Nucleus accumbens (tissue), 56 donors: ENCODE measurements at regions not wholly inside any gene's neighbourhood (a gene's known extent, or its start where the extent isn't known, plus 50 kb on each side); places are given as distances from the start of the nearest gene placed in this dataset.

Source experiments
- DNase-seq, 56 donors: peaks; one replicate each; lab custom pipeline; 2025; lab: John Stamatoyannopoulos, UW

DNA sequence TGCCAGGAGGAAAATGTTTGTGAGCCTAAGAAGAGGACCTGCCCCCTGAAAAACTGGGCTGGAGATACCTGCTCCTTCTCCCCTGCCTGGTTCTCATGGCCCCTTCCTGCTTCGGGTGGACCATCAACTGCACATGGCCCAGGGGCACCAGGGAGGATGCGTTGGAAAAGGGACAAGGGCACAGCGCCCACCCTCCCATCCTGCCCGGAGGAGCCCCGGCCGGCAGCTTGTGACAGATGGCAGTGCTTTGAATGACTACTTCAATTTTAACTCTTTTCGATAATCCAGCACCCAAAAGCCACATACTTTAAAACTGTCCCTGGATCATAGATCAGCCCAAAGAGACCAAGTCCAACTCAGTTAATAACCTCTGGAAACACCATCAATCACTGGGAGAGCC lies 135.8 kb upstream of the NECTIN1 start:
- no peak for DNase-seq

DNA sequence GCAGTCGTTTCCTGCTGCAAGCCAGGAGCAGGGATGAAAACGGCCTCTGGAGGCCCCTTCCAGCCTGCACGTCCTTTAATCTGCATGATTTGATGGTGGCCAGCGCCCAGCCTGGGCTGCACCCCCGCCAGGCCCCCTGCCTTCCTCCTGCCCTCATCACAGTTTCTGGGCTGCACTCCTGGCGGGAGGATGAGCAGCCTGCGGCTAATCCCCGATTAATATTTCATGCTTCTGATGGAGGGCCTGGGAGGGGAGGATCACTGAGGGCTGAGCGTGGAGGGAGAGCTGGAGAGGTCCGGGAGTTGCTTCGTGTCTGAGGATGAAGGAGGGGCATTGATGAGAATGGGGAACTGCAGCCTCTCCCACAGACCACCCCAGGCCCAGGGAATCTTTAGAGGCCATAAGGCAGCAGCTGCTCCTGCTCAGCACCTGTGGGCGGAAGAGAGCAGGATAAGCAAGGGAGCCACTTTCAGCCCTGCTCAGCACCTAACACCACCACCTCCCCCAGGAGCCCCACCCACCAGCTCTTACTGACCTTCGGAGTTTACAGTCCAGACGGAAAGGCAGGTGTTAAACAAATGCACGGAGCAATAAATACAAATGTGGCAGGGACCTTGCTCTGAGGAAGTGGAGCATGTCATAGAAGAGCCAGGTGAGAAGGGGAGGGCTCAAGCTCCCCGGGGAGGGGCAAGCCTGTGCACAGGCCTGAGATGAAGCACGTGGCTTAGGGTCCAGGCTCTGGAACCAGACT lies 135.0 kb upstream of the NECTIN1 start:
- DNase-seq = no peak

GRCh38 chr11:119863236-119863635 lies 134.2 kb upstream of the NECTIN1 start:
- no peak for DNase-seq

DNA sequence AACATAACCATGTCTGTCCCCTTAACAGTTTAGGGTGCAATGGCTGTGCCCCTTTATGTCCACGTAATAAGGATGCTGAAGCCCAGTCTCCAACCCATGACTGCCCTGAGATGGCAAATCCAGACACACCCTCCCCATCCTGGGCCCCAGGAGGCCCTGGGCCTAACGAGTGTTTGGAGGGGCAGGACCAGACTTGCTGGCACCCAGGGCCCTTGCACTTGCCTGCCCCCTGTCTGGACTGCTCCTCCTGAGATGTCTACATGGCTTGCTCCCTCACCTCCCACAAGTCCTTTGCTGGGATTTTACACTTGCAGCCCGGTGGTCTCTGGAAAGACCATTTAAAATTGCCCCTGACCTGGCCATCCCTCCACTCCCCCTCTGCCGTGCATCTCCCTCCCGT lies 132.2 kb upstream of the NECTIN1 start:
- no peak for DNase-seq

DNA sequence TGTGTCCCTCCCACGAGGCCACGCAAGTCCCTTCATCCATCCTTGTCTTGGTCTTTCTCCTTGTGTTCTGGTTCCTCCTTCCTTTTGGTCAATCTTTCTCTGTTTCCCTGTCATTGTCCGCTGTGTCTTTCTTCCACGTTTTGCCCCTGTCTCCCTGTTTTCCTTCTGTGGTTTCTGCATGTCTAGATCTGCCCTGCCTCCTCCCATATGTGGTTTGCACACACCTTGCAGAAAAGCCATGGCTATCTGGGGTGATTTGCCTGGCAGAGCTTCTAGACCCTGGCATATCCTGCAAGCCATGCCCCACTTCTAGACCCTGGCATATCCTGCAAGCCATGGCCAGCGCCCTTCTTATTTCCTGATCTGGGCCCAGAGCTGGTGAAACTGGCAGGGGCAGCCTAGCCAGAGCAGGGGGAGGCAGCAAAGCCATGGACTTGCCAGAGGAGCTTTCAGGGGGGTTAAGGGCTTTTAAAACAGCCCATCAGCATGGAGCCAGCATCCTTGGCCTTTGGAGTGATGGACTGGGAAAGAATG lies 131.6 kb upstream of the NECTIN1 start:
- DNase-seq = no peak

DNA sequence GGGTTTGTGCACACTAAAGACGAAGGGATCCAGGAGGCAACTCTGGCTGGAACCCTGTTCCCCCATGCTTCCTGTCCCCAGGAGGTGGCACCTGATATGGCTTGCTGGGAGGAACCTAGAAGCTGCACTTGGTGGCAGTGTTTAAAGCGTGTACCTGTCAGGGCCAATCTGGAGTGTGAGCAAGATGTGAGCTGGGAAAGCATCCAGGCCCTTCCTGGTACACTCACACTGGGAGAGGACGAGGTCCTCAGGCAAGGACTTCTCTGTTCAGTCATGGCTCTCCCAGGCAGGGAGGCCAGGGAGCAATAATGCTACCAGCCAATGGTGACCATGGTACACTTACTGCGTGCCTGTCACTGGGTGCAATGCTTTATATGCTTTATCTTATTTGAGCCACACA lies 130.7 kb upstream of the NECTIN1 start:
- DNase-seq = no peak

DNA sequence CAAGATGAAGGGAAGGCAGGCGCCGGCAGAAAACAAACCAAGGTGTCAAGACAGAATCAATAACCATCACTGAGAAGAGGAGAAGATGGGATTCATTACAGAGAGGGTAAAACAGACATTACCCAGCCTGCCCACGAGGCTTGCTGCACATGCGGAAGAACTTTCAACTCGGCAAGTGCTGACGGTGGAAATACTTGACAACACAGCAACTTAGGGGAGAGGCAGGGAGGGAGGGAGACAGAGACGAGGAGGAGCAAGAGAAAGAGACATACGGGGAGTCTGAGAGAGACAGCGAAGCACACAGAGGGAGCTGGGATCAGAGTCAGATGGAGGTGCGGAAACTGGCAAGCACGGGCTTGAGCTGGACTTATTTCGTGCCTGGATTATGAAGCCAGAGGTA lies 129.3 kb upstream of the NECTIN1 start:
- no peak for DNase-seq

GRCh38 chr11:119856681-119857485 lies 127.9 kb upstream of the NECTIN1 start:
- DNase-seq = no peak

DNA sequence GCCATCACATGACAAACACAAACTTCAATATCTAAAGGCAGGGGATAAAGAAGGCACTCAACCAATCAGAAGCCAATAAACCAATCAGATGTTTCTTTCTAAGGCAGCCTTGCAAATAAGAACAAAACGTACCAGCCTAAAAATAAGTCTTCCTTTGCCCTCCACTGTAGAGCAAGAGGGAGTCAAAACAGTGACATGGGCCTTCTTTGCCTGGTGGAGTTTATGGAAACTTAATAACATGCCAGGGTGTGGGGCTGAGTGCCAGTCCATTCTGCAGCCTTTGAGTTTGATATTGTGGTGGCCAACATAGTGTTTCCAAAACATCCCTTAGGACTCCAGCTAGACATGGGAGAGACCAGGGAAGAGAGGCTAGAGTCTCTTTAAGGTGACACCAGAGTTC lies 126.1 kb upstream of the NECTIN1 start:
- no peak for DNase-seq

GRCh38 chr11:119854521-119854920 lies 125.5 kb upstream of the NECTIN1 start:
- no peak for DNase-seq

- DNase-seq = peak in 1 of 56 donors; percentile 9
Observed at GRCh38 chr11:119853581-119854360, 124.8 kb upstream of the NECTIN1 start.

DNA sequence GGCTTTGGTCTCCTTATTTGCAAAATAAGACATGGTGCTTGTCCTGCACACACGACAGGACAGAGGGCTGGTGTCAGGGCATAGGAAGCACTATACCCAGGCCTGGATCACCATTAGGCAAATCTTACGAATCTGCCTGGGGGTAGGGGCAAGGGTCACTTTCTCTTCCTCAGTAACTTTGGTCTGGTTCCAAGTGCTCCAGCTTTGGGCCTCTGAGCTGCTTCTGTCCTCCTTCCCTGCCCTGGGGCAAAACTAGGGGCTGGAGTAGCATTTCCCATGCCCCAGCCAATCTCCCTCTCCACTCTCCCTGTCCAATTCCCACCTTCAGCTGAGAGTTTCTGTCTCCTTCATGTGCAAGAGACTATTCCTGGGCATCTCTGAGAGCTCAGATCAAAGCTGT lies 123.7 kb upstream of the NECTIN1 start:
- DNase-seq = no peak

GRCh38 chr11:119850822-119851409 lies 121.9 kb upstream of the NECTIN1 start:
- no peak for DNase-seq

DNA sequence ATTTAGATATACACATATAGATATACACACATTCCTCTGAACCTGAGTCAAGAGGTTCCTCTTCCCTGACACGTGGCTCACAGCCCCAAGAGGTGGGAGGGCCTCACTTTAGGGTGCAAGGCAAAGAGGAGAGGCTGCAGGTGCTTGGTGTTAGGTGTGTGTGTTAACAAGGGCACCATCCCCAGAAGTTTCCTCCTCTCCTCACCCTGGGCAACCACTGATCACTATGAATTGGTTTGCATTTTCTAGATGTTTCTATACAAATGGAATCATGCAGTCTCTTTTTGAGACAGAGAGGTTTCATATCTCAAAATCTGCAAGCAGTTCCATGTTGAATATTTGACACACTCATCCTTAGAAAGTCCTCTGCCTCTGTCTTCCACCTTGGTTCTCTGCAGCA lies 120.9 kb upstream of the NECTIN1 start:
- no peak for DNase-seq

GRCh38 chr11:119847853-119848252 lies 118.9 kb upstream of the NECTIN1 start:
- DNase-seq = no peak

GRCh38 chr11:119846374-119846773 lies 117.4 kb upstream of the NECTIN1 start:
- DNase-seq = no peak

DNA sequence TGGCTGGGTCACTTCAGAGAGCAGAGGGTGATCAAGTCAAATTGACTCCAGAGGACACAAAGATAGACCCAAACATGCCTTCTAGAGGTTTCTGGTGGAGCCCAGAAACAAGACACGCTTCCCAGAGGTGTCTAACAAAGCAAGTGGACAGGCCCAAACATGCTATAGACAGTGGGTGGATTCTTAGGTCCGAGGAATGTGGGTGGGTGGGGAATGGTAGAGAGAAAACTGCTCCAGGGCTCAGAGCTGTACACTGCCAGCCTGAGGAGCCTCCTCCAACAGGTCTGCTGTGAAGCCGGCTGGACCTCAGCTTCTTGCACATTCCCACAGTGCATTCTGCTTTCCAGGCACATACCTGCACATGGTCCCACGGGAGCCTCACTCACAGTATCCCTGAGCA lies 116.8 kb upstream of the NECTIN1 start:
- DNase-seq = no peak

DNA sequence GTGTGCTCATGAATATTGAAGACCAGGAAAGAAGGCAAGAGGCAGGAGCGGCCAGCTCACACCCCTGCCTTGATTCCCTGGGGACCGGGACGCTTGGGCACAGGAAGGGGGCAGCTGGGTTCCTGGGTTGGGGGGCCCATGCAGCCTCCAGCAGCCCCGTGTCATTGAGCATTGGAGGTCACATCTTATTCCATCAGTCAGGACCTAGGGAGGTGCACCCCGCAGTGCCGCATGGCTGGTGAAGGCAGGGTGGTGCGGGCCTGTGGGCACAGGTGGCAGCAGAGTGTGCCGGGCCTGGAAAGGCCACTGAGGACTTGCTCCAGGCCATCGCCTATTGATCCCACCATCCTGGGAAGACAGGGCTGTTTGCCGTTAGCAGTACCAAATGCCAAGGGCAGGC lies 116.3 kb upstream of the NECTIN1 start:
- no peak for DNase-seq

DNA sequence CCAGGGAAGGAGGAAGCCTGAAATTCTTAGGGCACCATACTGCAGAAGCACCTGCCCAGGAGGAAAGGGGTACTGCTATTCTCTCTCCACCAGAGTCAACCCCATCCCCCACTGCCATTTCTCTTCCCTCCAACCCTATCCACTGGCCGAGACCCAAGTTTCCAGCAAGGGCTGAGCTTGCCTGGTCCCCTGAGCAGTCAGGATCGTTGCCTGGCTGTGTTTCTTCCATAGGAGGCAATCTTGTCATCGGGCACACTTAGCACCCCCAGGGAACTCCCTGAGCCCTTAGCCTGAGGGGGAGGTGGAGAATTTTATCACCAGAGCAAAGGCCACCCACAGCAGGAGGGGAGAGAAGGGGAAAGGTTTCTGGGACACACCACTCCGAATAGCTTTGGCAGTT lies 115.8 kb upstream of the NECTIN1 start:
- no peak for DNase-seq

DNA sequence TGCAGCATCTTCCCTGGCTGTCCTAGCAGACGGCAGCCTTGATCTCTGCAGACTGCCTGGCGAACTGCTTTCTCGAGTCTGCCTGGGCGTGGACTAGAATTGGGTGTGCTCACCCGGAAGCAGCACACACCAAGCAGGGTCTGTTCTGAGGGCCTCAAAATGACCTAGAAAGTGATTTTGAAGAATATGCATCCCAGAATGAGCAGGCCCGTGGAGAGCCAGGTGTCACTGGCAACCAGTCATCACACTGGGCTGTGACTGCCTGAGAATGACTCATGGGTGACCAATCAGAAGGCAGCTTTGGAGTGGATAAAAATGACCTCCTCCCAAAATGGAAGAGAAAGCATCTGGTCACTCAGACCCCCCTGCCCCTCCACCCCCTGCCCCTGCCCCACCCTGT lies 114.9 kb upstream of the NECTIN1 start:
- no peak for DNase-seq

DNA sequence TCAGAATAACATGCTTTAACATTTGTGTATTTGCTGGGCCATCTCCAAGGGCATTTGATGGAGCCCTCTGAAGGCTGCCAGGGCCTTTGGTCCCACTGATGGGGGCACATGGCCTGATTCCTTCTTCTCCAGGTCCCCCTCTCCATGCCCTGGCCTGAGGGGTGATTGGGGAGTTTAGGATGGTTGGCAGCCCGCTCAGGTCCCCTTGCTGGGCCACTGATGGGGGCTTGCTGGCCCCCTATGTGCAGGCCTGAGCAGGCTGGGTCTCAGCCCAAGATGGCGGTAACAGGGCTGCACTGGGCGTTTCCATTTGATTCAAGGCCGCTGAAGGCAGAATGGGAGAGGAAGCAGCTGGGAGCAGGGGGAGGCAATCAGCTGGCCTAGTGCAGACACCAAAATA lies 113.7 kb upstream of the NECTIN1 start:
- no peak for DNase-seq
